ENCODE measurements at regions not wholly inside any gene's neighbourhood (a gene's known extent, or its start where the extent isn't known, plus 50 kb on each side); places are given as distances from the start of the nearest gene placed in this dataset.

GRCh38 chr14:101361451-101362433 lies 199.6 kb upstream of the DIO3 start:
- Histone ChIP-seq H3K4me3 (no peak overlapping the region), H3K27ac (peak overlapping the region; percentile 34 to 48), H3K36me3 (no peaks in the 10 kb centered on the region), H3K27me3 (replicated peaks; ENCODE audit: insufficient read depth) (no peaks in the 10 kb centered on the region), H3K4me1 (replicated peaks) (peaks cover 7% of the 10 kb centered on the region), H3K9me3 (no peaks in the 10 kb centered on the region)
- no peak for DNase-seq (ENCODE audit: low spot score)
- intact Hi-C loops (cut with DNase I), result loop anchor here (5.0 to 10.0 kb wide), 5 partner anchors 116 to 697 kb away; no protein-coding TSS in a partner anchor
- 92% methylated on average over 20 of the region's 20 CpGs for WGBS
- no peak for TF ChIP-seq POLR2AphosphoS5 (IDR thresholded peaks at IDR 0.05)
- TF ChIP-seq POLR2A (IDR thresholded peaks at IDR 0.05), result no peak
- no peak for TF ChIP-seq CTCF (IDR thresholded peaks at IDR 0.05)

- WGBS, result 95% methylated on average over 17 of the region's 17 CpGs
- intact Hi-C loops (cut with DNase I), result loop anchor here (5.0 to 10.0 kb wide), 5 partner anchors 115 to 698 kb away; no protein-coding TSS in a partner anchor
- no peak overlapping the region for H3K4me3 ChIP-seq
- H3K27ac ChIP-seq, result no peak overlapping the region
- peaks cover 7% of the 10 kb centered on the region for H3K4me1 ChIP-seq (replicated peaks)
- TF ChIP-seq CTCF (IDR thresholded peaks at IDR 0.05), result no peak
- no peak for TF ChIP-seq POLR2AphosphoS5 (IDR thresholded peaks at IDR 0.05)
- TF ChIP-seq POLR2A (IDR thresholded peaks at IDR 0.05), result no peak
- no peaks in the 10 kb centered on the region for H3K36me3 ChIP-seq
- no peak for DNase-seq (ENCODE audit: low spot score)
- no peaks in the 10 kb centered on the region for H3K27me3 ChIP-seq (replicated peaks; ENCODE audit: insufficient read depth)
- no peaks in the 10 kb centered on the region for H3K9me3 ChIP-seq
Observed at GRCh38 chr14:101362529-101363260, 198.6 kb upstream of the DIO3 start.

GRCh38 chr14:101363261-101363555 lies 198.1 kb upstream of the DIO3 start:
- no peaks in the 10 kb centered on the region for H3K27me3 ChIP-seq (replicated peaks; ENCODE audit: insufficient read depth)
- H3K36me3 ChIP-seq, result no peaks in the 10 kb centered on the region
- intact Hi-C loops (cut with DNase I), result loop anchor here (5.0 to 10.0 kb wide), 5 partner anchors 114 to 698 kb away; no protein-coding TSS in a partner anchor
- no peak overlapping the region for H3K27ac ChIP-seq
- H3K9me3 ChIP-seq, result no peaks in the 10 kb centered on the region
- no peak for DNase-seq (ENCODE audit: low spot score)
- H3K4me3 ChIP-seq, result no peak overlapping the region
- WGBS, result 96% methylated on average over 2 of the region's 2 CpGs
- H3K4me1 ChIP-seq (replicated peaks), result peaks cover 7% of the 10 kb centered on the region
- no peak for TF ChIP-seq POLR2A (IDR thresholded peaks at IDR 0.05)
- TF ChIP-seq CTCF (IDR thresholded peaks at IDR 0.05), result no peak
- no peak for TF ChIP-seq POLR2AphosphoS5 (IDR thresholded peaks at IDR 0.05)

- DNase-seq (ENCODE audit: low spot score), result no peak
- TF ChIP-seq POLR2A (IDR thresholded peaks at IDR 0.05), result no peak
- no peak for TF ChIP-seq POLR2AphosphoS5 (IDR thresholded peaks at IDR 0.05)
- no peak for TF ChIP-seq CTCF (IDR thresholded peaks at IDR 0.05)
- Histone ChIP-seq H3K4me3 (no peak overlapping the region), H3K27ac (peak overlapping the region; percentile 36 to 72), H3K9me3 (no peaks in the 10 kb centered on the region), H3K36me3 (no peaks in the 10 kb centered on the region), H3K4me1 (replicated peaks) (peaks cover 5% of the 10 kb centered on the region), H3K27me3 (replicated peaks; ENCODE audit: insufficient read depth) (no peaks in the 10 kb centered on the region)
- WGBS, result 75% methylated on average over 15 of the region's 16 CpGs
- intact Hi-C loops (cut with DNase I), result loop anchor here (5.0 to 10.0 kb wide), 5 partner anchors 113 to 699 kb away; no protein-coding TSS in a partner anchor
Observed at GRCh38 chr14:101363880-101364391, 197.4 kb upstream of the DIO3 start.

All from prostate gland (tissue), 2 donors.